IMR-90 (cell line): ENCODE measurements at regions not wholly inside any gene's neighbourhood (a gene's known extent, or its start where the extent isn't known, plus 50 kb on each side); places are given as distances from the start of the nearest gene placed in this dataset.

Experiments
- ATAC-seq: fragments of 200-7000 bp; cut with Tn5 transposase; 2 replicates; pipeline ENCODE4 v1.9.1; 2020; ENCODE audit warnings: low read depth, mild to moderate bottlenecking, moderate library complexity
- BruUV-seq: library from RNA; stranded (reverse); fragments of 400-500 nt; replicated peaks from 2 replicates; lab custom pipeline; 2021; lab: Mats Ljungman, UMichigan
- CTCF ChIA-PET: fragments of 300-600 bp; formaldehyde crosslinking; extraction: SDS; loops from one replicate; lab custom pipeline; 2021; ENCODE audit warnings: antibody characterized with exemption; lab: Yijun Ruan, JAX
- POLR2A ChIA-PET: fragments of 300-600 bp; sonication (Branson Sonifier 250); formaldehyde crosslinking; loops from one replicate; lab custom pipeline; 2022; ENCODE audit warnings: antibody characterized with exemption; ENCODE audit not compliant: unreplicated experiment; lab: Charles Lee
- DNase-seq: peaks from one replicate; pipeline ENCODE4 v3.0.0; 2013
- H2AFZ ChIP-seq: replicated peaks from 2 replicates; pipeline ENCODE3; 2013; ENCODE audit warnings: low read length, mild to moderate bottlenecking; ENCODE audit not compliant: poor library complexity
- H2AK5ac ChIP-seq: 2 replicates; pipeline ENCODE4 v1.6.1; 2013; ENCODE audit warnings: low read depth, low read length, inconsistent platforms
- H2AK9ac ChIP-seq: replicated peaks from 2 replicates; pipeline ENCODE3; 2013; ENCODE audit warnings: mild to moderate bottlenecking, low read depth, low read length, moderate library complexity; ENCODE audit not compliant: poor library complexity
- H2BK120ac ChIP-seq: 2 replicates; pipeline ENCODE4 v1.6.1; 2013; ENCODE audit warnings: low read depth, low read length, inconsistent platforms
- H2BK15ac ChIP-seq: 3 replicates; pipeline ENCODE4 v1.6.1; 2013; ENCODE audit warnings: low read depth, low read length, inconsistent platforms
- H2BK20ac ChIP-seq: 2 replicates; pipeline ENCODE4 v1.6.1; 2013; ENCODE audit warnings: low read depth, mild to moderate bottlenecking, inconsistent platforms, low read length, moderate library complexity
- H2BK5ac ChIP-seq: 2 replicates; pipeline ENCODE4 v1.6.1; 2013; ENCODE audit warnings: mild to moderate bottlenecking, low read depth, low read length, inconsistent platforms; ENCODE audit not compliant: poor library complexity, severe bottlenecking
- H3K14ac ChIP-seq: replicated peaks from 2 replicates; pipeline ENCODE4 v1.6.1; 2013; ENCODE audit warnings: low read depth, low read length, inconsistent platforms
- H3K18ac ChIP-seq: 2 replicates; pipeline ENCODE4 v1.6.1; 2013; ENCODE audit warnings: low read depth, low read length, control low read depth
- H3K23ac ChIP-seq: 2 replicates; pipeline ENCODE4 v1.6.1; 2013; ENCODE audit warnings: low read depth, low read length, inconsistent platforms
- H3K27ac ChIP-seq: 2 replicates; pipeline ENCODE4 v1.5.1; 2013; ENCODE audit warnings: mild to moderate bottlenecking, control low read depth, low read length; ENCODE audit not compliant: insufficient read depth
- H3K27me3 ChIP-seq: 2 replicates; pipeline ENCODE4 v1.6.1; 2013; ENCODE audit warnings: low read length; ENCODE audit not compliant: control insufficient read depth, insufficient read depth
- H3K36me3 ChIP-seq: 2 replicates; pipeline ENCODE4 v1.6.1; 2013; ENCODE audit warnings: low read length, mixed read lengths; ENCODE audit not compliant: control insufficient read depth, insufficient read depth
- H3K4ac ChIP-seq: 2 replicates; pipeline ENCODE4 v1.6.1; 2013; ENCODE audit warnings: low read depth, low read length, inconsistent platforms
- H3K4me1 ChIP-seq: 2 replicates; pipeline ENCODE4 v1.6.1; 2013; ENCODE audit warnings: low read length, mixed read lengths; ENCODE audit not compliant: control insufficient read depth, insufficient read depth
- H3K4me2 ChIP-seq: 2 replicates; pipeline ENCODE4 v1.6.1; 2013; ENCODE audit warnings: low read depth, mild to moderate bottlenecking, control low read depth, low read length, moderate library complexity
- H3K4me3 ChIP-seq: 2 replicates; pipeline ENCODE4 v1.5.1; 2013; ENCODE audit warnings: low read depth, mild to moderate bottlenecking, control low read depth, low read length, moderate library complexity; ENCODE audit not compliant: insufficient read depth
- H3K56ac ChIP-seq: 2 replicates; pipeline ENCODE4 v1.6.1; 2013; ENCODE audit warnings: low read length, inconsistent platforms; ENCODE audit not compliant: insufficient read depth; ENCODE audit errors: extremely low read depth
- H3K79me1 ChIP-seq, 2 experiments: 2 replicates each; pipeline ENCODE4 v1.6.1; 2013; ENCODE audit warnings: low read length in 2 of 2, inconsistent platforms in 1 of 2, low read depth in 1 of 2
- H3K9ac ChIP-seq: 2 replicates; pipeline ENCODE4 v1.6.1; 2013; ENCODE audit warnings: low read depth, low read length, control low read depth
- H3K9me1 ChIP-seq: 2 replicates; pipeline ENCODE4 v1.6.1; 2013; ENCODE audit warnings: low read length, inconsistent platforms; ENCODE audit not compliant: insufficient read depth
- H3K9me3 ChIP-seq: 2 replicates; pipeline ENCODE4 v1.6.1; 2013; ENCODE audit warnings: low read length; ENCODE audit not compliant: control insufficient read depth, insufficient read depth
- H4K20me1 ChIP-seq: 2 replicates; pipeline ENCODE4 v1.6.1; 2013; ENCODE audit warnings: low read length, inconsistent platforms; ENCODE audit not compliant: insufficient read depth
- H4K5ac ChIP-seq: 2 replicates; pipeline ENCODE4 v1.6.1; 2013; ENCODE audit warnings: mild to moderate bottlenecking, low read depth, low read length, control low read depth
- H4K8ac ChIP-seq, 2 experiments: 2 replicates each; pipeline ENCODE4 v1.6.1; 2013; ENCODE audit warnings: low read depth in 2 of 2, low read length in 2 of 2, control low read depth in 1 of 2, inconsistent platforms in 1 of 2
- H4K91ac ChIP-seq: 2 replicates; pipeline ENCODE4 v1.6.1; 2013; ENCODE audit warnings: low read depth, low read length, inconsistent platforms; ENCODE audit not compliant: insufficient read depth
- BHLHE40 ChIP-seq: fragments of 150-350 bp; IDR thresholded peaks from 2 replicates; pipeline ENCODE4 v1.6.1; 2016; ENCODE audit warnings: mild to moderate bottlenecking, low read depth, low read length
- CEBPB ChIP-seq: IDR thresholded peaks from 2 replicates; pipeline ENCODE4 v1.6.1; 2012; ENCODE audit warnings: low read depth, low read length, improper control_type of control experiment
- CHD1 ChIP-seq: IDR thresholded peaks from 2 replicates; pipeline ENCODE4 v1.6.1; 2012; ENCODE audit warnings: low read depth, low read length, improper control_type of control experiment
- CTCF ChIP-seq: conservative IDR thresholded peaks from 2 replicates; pipeline ENCODE4 v1.5.1; 2012; ENCODE audit warnings: mild to moderate bottlenecking, low read depth, low read length, improper control_type of control experiment
- ELK1 ChIP-seq: fragments of 150-350 bp; IDR thresholded peaks from 2 replicates; pipeline ENCODE4 v1.6.1; 2016; ENCODE audit warnings: low read depth, mild to moderate bottlenecking, low read length, moderate library complexity, borderline replicate concordance
- FOS ChIP-seq: fragments of 150-350 bp; IDR thresholded peaks from 2 replicates; pipeline ENCODE4 v1.6.1; 2016; ENCODE audit warnings: low read depth, low read length
- MAFK ChIP-seq: IDR thresholded peaks from 2 replicates; pipeline ENCODE4 v1.6.1; 2012; ENCODE audit warnings: low read depth, low read length, improper control_type of control experiment
- MAZ ChIP-seq: IDR thresholded peaks from 2 replicates; pipeline ENCODE4 v1.6.1; 2012; ENCODE audit warnings: low read depth, mild to moderate bottlenecking, low read length, improper control_type of control experiment, moderate library complexity, borderline replicate concordance
- MXI1 ChIP-seq: IDR thresholded peaks from 2 replicates; pipeline ENCODE4 v1.6.1; 2012; ENCODE audit warnings: low read depth, mild to moderate bottlenecking, low read length, moderate library complexity, borderline replicate concordance
- NFE2L2 ChIP-seq: fragments of 150-350 bp; IDR thresholded peaks from 2 replicates; pipeline ENCODE4 v1.6.1; 2016; ENCODE audit warnings: low read depth, mild to moderate bottlenecking, low read length
- POLR2A ChIP-seq: IDR thresholded peaks from 2 replicates; pipeline ENCODE4 v1.6.1; 2012; ENCODE audit warnings: mild to moderate bottlenecking, low read depth, low read length
- RAD21 ChIP-seq: IDR thresholded peaks from 2 replicates; pipeline ENCODE4 v1.6.1; 2012; ENCODE audit warnings: low read length, improper control_type of control experiment
- RCOR1 ChIP-seq: IDR thresholded peaks from 2 replicates; pipeline ENCODE4 v1.6.1; 2012; ENCODE audit warnings: mild to moderate bottlenecking, low read length, improper control_type of control experiment; ENCODE audit not compliant: insufficient replicate concordance
- RFX5 ChIP-seq: IDR thresholded peaks from 2 replicates; pipeline ENCODE4 v1.8.0; 2012; ENCODE audit warnings: low read depth, mild to moderate bottlenecking, low read length, moderate library complexity
- SMC3 ChIP-seq: fragments of 150-350 bp; IDR thresholded peaks from 2 replicates; pipeline ENCODE4 v1.6.1; 2016; ENCODE audit warnings: low read depth, mild to moderate bottlenecking, antibody characterized with exemption, low read length, moderate library complexity
- USF2 ChIP-seq: fragments of 150-350 bp; IDR thresholded peaks from 2 replicates; pipeline ENCODE4 v1.6.1; 2017; ENCODE audit warnings: mild to moderate bottlenecking, antibody characterized with exemption, low read length, low read depth
- WGBS, 2 experiments: methylation state at CpG; one replicate each; pipeline versions ENCODE4 v1.1.5 to v1.1.7; 2013; ENCODE audit warnings: missing lambda C conversion rate in 2 of 2; ENCODE audit not compliant: insufficient read length in 1 of 2; ENCODE audit errors: extremely low coverage in 2 of 2; 5-methylcytosine and 5-hydroxymethylcytosine counted together
- dilution Hi-C: fragments of 300-500 bp; cut with HindIII; formaldehyde crosslinking; loops from one replicate; pipeline ENCODE4 v1.14.3; 2018; ENCODE audit warnings: low sequenced_read_pairs; ENCODE audit not compliant: unreplicated experiment
- in situ Hi-C: fragments of 300-500 bp; cut with MboI; formaldehyde crosslinking; loops from 3 replicates; pipeline ENCODE4 v1.14.3; 2019; ENCODE audit warnings: low sequenced_read_pairs, inconsistent platforms, mixed read lengths
- intact Hi-C: fragments of 100-400 bp; cut with micrococcal nuclease; formaldehyde crosslinking; loops from 2 replicates; pipeline ENCODE4 v1.10.0; 2022

GRCh38 chr5:13027874-13028273 lies 916.6 kb downstream of the DNAH5 start:
- Histone ChIP-seq H3K27me3 (no peaks in the 10 kb centered on the region), H3K9me3 (no peaks in the 10 kb centered on the region; the same call in 1 of the 2 replicates), H3K4ac (no peak overlapping the region), H4K20me1 (no peaks in the 10 kb centered on the region), H2BK15ac (no peak overlapping the region), H4K91ac (no peak overlapping the region), H4K5ac (no peak overlapping the region), H3K56ac (no peak overlapping the region), H4K8ac (no peak overlapping the region), H3K4me3 (no peak overlapping the region), H3K14ac (no peak overlapping the region), H2AK9ac (no peak overlapping the region), H2BK20ac (no peak overlapping the region), H3K4me2 (no peak overlapping the region), H3K18ac (no peak overlapping the region), H2BK120ac (no peak overlapping the region), H3K27ac (no peak overlapping the region), H2AK5ac (no peak overlapping the region), H3K36me3 (no peaks in the 10 kb centered on the region), H2AFZ (no peak overlapping the region), H3K9me1 (no peaks in the 10 kb centered on the region), H3K23ac (no peak overlapping the region), H3K79me1 (no peaks in the 10 kb centered on the region), H3K9ac (no peak overlapping the region), H3K4me1 (no peaks in the 10 kb centered on the region), H2BK5ac (no peak overlapping the region)
- CTCF ChIA-PET: no interaction called here
- dilution Hi-C loops: no loop called here
- TF ChIP-seq POLR2A (no peak), RAD21 (no peak), CHD1 (no peak), MXI1 (no peak), MAFK (no peak), CTCF (no peak), ELK1 (no peak), MAZ (no peak), RFX5 (no peak), BHLHE40 (no peak), USF2 (no peak), SMC3 (no peak), FOS (no peak), RCOR1 (no peak), CEBPB (no peak), NFE2L2 (no peak)
- 20% methylated on average over 2 of the region's 4 CpGs; no CpG with 5 or more reads in 1 of the 2 experiments for WGBS, 2 experiments
- in situ Hi-C loops: no loop called here
- intact Hi-C loops: no loop called here
- POLR2A ChIA-PET: no interaction called here
- no TSS peak for BruUV-seq
- ATAC-seq (no peak), DNase-seq (no peak)
